Stimulated activated CD8-positive, alpha-beta memory T cell treated with anti-CD3 and anti-CD28 coated beads, Interleukin-7, amount 100 ng/mL, for 4 hours (primary cell): ENCODE measurements at regions not wholly inside any gene's neighbourhood (a gene's known extent, or its start where the extent isn't known, plus 50 kb on each side); places are given as distances from the start of the nearest gene placed in this dataset.
"Not testable (repeated sequence)": the region's sequence is repeated elsewhere in the genome, so short reads cannot be mapped to it uniquely, and the experiment has no call there.

Source experiments
- DNase-seq, 2 donors: peaks; one replicate each; pipeline ENCODE4 v3.0.0-alpha.2; 2020; ENCODE audit warnings: low read depth in 2 of 2

- no peak for DNase-seq
These were observed 170.2 kb downstream of the HSD17B3 start for GRCh38 chr9:96131825-96132224.

GRCh38 chr9:96130970-96131369 is 171.0 kb downstream of the HSD17B3 start:
- DNase-seq = no peak

GRCh38 chr9:96129747-96130146 is 172.2 kb downstream of the HSD17B3 start:
- no peak for DNase-seq

GRCh38 chr9:96128880-96129279 is 173.1 kb downstream of the HSD17B3 start:
- DNase-seq = no peak

- no peak for DNase-seq
These were observed 175.6 kb downstream of the HSD17B3 start for GRCh38 chr9:96126321-96126881.

GRCh38 chr9:96125624-96126023 is 176.4 kb downstream of the HSD17B3 start:
- DNase-seq = no peak

GRCh38 chr9:96122751-96123150 is 179.2 kb downstream of the HSD17B3 start:
- DNase-seq = no peak

- no peak for DNase-seq
These were observed 179.7 kb downstream of the HSD17B3 start for GRCh38 chr9:96122282-96122681.

GRCh38 chr9:96121136-96121535 is 180.8 kb downstream of the HSD17B3 start:
- no peak for DNase-seq

- DNase-seq = no peak
These were observed 184.4 kb downstream of the HSD17B3 start for GRCh38 chr9:96117398-96118080.

GRCh38 chr9:96116275-96117064 is 185.5 kb downstream of the HSD17B3 start:
- no peak for DNase-seq

GRCh38 chr9:96115836-96116235 is 186.1 kb downstream of the HSD17B3 start:
- DNase-seq = no peak

GRCh38 chr9:96113032-96113431 is 188.9 kb downstream of the HSD17B3 start:
- no peak for DNase-seq

- no peak for DNase-seq
These were observed 192.2 kb downstream of the HSD17B3 start for GRCh38 chr9:96109680-96110351.

- no peak for DNase-seq
These were observed 193.1 kb downstream of the HSD17B3 start for GRCh38 chr9:96108691-96109380.

GRCh38 chr9:96107436-96107835 is 194.5 kb downstream of the HSD17B3 start:
- DNase-seq = no peak

- DNase-seq = no peak
These were observed 201.3 kb downstream of the HSD17B3 start for GRCh38 chr9:96100385-96101300.

- not testable (repeated sequence) for DNase-seq
These were observed 211.3 kb downstream of the HSD17B3 start for GRCh38 chr9:96090630-96091029.

GRCh38 chr9:96089452-96090085 is 212.4 kb downstream of the HSD17B3 start:
- DNase-seq = no peak

- DNase-seq = no peak
These were observed 213.0 kb downstream of the ERCC6L2 start for GRCh38 chr9:96088510-96088909.
